ENCODE measurements at regions not wholly inside any gene's neighbourhood (a gene's known extent, or its start where the extent isn't known, plus 50 kb on each side); places are given as distances from the start of the nearest gene placed in this dataset.

DNA sequence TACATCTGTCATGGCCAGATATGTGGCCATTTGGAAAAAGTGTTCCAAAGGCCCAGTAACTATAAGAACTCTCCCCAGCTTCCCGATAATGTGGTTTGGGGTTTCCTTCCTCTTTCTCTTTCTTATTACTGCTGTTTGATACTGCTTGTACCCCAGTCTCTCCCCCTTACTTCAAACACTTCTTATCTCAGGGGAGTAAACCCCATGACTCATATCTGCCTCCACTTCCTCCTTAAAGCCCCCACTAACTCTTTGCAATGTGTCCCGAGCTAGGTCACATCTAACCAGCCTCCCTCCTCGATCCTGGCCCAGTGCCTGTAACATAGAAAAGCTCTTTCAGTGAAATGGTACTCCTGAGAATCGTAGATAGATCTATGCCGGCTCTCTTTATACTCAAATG is 82.4 kb upstream of the STARD13 start:
- POLR2A ChIA-PET, result no interaction called here
- CTCF ChIA-PET, result interaction anchor here (0.9 to 2.2 kb wide), 4 partner anchors 9 to 56 kb away, joined by 3 to 8 read pairs (median 4); no protein-coding TSS in a partner anchor
- TF ChIP-seq, protein P1, sequence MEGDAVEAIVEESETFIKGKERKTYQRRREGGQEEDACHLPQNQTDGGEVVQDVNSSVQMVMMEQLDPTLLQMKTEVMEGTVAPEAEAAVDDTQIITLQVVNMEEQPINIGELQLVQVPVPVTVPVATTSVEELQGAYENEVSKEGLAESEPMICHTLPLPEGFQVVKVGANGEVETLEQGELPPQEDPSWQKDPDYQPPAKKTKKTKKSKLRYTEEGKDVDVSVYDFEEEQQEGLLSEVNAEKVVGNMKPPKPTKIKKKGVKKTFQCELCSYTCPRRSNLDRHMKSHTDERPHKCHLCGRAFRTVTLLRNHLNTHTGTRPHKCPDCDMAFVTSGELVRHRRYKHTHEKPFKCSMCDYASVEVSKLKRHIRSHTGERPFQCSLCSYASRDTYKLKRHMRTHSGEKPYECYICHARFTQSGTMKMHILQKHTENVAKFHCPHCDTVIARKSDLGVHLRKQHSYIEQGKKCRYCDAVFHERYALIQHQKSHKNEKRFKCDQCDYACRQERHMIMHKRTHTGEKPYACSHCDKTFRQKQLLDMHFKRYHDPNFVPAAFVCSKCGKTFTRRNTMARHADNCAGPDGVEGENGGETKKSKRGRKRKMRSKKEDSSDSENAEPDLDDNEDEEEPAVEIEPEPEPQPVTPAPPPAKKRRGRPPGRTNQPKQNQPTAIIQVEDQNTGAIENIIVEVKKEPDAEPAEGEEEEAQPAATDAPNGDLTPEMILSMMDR (IDR thresholded peaks at IDR 0.05; ENCODE audit: control extremely low read depth, extremely low read depth, low read depth, missing control alignments), result no peak
- peak; percentile 32 for DNase-seq (ENCODE audit: extremely low spot score)

DNA sequence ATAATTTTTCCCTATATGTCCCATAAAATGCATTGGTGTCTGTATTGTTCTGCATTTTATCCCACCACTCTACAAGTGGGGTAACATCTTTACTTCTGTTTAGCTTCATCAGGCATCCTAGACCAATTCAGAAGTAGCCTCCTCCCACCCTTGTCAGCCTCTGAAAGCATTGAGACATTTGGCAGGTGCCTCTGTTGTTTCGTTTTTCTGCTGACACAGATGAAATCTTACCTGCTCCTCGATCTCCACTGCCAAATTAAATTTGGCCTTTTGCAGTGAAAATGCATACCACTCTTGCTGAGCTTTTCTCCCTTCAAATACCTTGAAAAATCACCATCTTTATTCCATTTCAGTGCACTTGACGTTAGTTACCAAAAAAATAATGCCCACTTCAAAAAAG is 83.5 kb upstream of the STARD13 start:
- DNase-seq (ENCODE audit: extremely low spot score), result no peak
- ChIA-PET CTCF (interaction anchor here (1.2 to 2.2 kb wide), 4 partner anchors 10 to 84 kb away, joined by 4 to 6 read pairs (median 4); no protein-coding TSS in a partner anchor), POLR2A (no interaction called here)
- TF ChIP-seq, protein P1 (IDR thresholded peaks at IDR 0.05; ENCODE audit: control extremely low read depth, extremely low read depth, low read depth, missing control alignments), result no peak

DNA sequence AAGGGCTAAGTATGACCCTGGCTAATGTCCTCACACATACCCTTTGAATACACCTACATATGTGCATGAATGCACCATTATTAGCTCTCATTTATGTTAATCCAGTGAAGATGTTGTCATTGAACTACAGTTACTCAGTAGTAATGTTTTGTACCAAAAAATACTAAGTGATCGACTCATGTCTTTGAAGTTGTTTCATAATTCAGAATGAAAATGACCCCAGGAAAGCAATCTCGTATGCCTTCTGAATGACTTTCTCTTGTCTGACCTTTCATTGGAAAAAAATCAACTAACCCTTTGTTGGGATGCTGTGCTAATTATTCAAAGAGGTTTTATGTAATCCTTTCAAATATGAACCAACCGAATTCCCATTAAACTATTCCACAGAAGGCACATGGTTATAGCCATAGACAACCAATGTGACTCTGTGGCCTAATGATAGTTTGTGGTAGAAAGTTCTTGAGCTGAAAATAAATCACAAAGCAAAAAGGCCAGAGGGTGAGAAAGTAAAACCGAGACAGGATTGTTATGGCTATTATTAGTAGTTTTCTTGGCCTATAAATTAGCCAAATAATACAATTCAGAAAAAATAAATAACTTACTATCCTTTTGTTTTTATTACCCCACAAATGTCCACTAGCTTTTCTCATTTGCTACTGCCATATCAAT is 86.8 kb upstream of the STARD13 start:
- no peak for DNase-seq (ENCODE audit: extremely low spot score)
- CTCF ChIA-PET, result interaction anchor here (1.0 to 1.4 kb wide), 4 partner anchors 15 to 39 kb away, joined by 3 read pairs; no protein-coding TSS in a partner anchor
- TF ChIP-seq, protein P1 (IDR thresholded peaks at IDR 0.05; ENCODE audit: control extremely low read depth, extremely low read depth, low read depth, missing control alignments), result no peak
- POLR2A ChIA-PET, result no interaction called here

DNA sequence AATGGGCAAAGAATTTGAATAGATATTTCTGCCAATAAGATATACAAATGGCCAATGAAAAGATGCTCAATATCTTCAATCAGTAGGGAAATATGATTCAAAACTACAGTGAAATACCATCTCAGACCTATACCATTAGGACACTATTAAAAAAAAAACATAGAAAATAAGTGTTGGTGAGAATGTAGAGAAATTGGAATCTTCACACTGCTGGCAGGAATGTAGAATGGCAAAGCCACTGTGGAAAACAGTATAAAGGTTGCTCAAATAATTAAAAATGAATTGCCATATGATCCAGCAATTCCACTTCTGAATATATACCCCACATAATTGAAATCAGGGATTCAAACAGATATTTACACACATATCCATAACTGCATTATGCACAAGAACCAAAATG is 88.1 kb upstream of the STARD13 start:
- ChIA-PET POLR2A (no interaction called here), CTCF (no interaction called here)
- DNase-seq (ENCODE audit: extremely low spot score), result no peak
- TF ChIP-seq, protein P1 (IDR thresholded peaks at IDR 0.05; ENCODE audit: control extremely low read depth, extremely low read depth, low read depth, missing control alignments), result no peak

DNA sequence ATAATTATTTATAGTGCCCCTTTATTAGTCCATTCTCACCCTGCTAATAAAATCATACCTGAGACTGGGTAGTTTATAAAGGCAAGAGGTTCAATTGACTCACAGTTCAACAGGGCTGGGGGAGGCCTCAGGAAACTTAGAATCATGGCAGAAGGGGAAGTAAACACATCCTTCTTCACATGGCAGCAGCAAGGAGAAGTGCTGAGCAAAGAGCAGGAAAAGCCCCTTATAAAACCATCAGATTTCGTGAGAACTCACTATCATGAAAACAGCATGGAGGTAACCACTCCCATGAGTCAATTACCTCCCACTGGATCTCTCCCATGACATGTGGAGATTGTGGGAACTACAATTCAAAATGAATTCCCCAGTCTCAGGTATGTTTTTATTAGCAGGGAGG is 89.9 kb upstream of the STARD13 start:
- no peak for DNase-seq (ENCODE audit: extremely low spot score)
- ChIA-PET POLR2A (no interaction called here), CTCF (interaction anchor here (0.9 kb wide), 1 partner anchor 9 kb away, joined by 3 read pairs; no protein-coding TSS in a partner anchor)
- TF ChIP-seq, protein P1 (IDR thresholded peaks at IDR 0.05; ENCODE audit: control extremely low read depth, extremely low read depth, low read depth, missing control alignments), result no peak

DNA sequence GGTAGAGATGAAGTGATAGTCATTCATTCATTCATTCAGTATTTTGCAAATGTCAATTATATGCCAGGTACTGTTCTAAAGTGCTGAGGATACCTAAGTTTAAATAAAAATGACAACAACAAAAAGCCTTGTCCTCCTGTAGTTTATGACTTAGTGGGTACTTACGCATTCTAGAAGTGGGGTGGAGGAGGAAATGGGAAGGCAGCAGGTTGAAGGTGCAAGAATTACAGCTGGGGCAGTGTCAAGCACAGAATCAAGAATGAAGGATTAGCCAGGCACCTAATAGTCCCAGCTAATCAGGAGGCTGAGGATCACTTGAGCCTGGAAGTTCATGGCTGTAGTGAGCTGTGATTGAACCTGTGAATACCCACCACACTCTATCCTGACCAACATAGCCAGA is 90.7 kb upstream of the STARD13 start:
- ChIA-PET POLR2A (no interaction called here), CTCF (interaction anchor here (0.9 kb wide), 1 partner anchor 10 kb away, joined by 3 read pairs; no protein-coding TSS in a partner anchor)
- TF ChIP-seq, protein P1 (IDR thresholded peaks at IDR 0.05; ENCODE audit: control extremely low read depth, extremely low read depth, low read depth, missing control alignments), result no peak
- no peak for DNase-seq (ENCODE audit: extremely low spot score)
